Panc1 (cell line): ENCODE measurements at regions not wholly inside any gene's neighbourhood (a gene's known extent, or its start where the extent isn't known, plus 50 kb on each side); places are given as distances from the start of the nearest gene placed in this dataset.
"Not testable (repeated sequence)": the region's sequence is repeated elsewhere in the genome, so short reads cannot be mapped to it uniquely, and the experiment has no call there.

ENCODE experiments used
- ATAC-seq: fragments of 200-7000 bp; cut with Tn5 transposase; 2 replicates; pipeline ENCODE4 v1.9.1; 2020; ENCODE audit warnings: mild to moderate bottlenecking, moderate library complexity
- BruUV-seq: library from RNA; stranded (reverse); fragments of 400-500 nt; replicated peaks from 2 replicates; lab custom pipeline; 2021; lab: Mats Ljungman, UMichigan
- CTCF ChIA-PET: fragments of 300-600 bp; sonication (Branson Sonifier 250); formaldehyde crosslinking; loops from one replicate; lab custom pipeline; 2022; ENCODE audit warnings: antibody characterized with exemption; lab: Charles Lee
- POLR2A ChIA-PET: fragments of 300-600 bp; sonication (Branson Sonifier 250); formaldehyde crosslinking; loops from one replicate; lab custom pipeline; 2022; ENCODE audit warnings: antibody characterized with exemption; lab: Charles Lee
- DNase-seq: peaks from one replicate; pipeline ENCODE4 v3.0.0-alpha.2; 2010; ENCODE audit warnings: low read depth, low spot score
- H3K27ac ChIP-seq: 2 replicates; pipeline ENCODE4 v1.5.1; 2011; ENCODE audit warnings: mild to moderate bottlenecking, low read length, inconsistent platforms
- H3K27me3 ChIP-seq: fragments of 200-500 bp; sonication (Bioruptor generic); 2 replicates; pipeline ENCODE4 v1.6.0; 2014; ENCODE audit warnings: low read length, inconsistent platforms; ENCODE audit not compliant: control insufficient read depth, insufficient read depth
- H3K36me3 ChIP-seq: fragments of 200-500 bp; sonication (Bioruptor generic); 2 replicates; pipeline ENCODE4 v1.5.1; 2014; ENCODE audit warnings: inconsistent platforms, mild to moderate bottlenecking, low read length, moderate library complexity; ENCODE audit not compliant: control insufficient read depth, insufficient read depth
- H3K4me1 ChIP-seq: 2 replicates; pipeline ENCODE4 v1.5.1; 2011; ENCODE audit warnings: inconsistent platforms, mild to moderate bottlenecking, low read length, moderate library complexity; ENCODE audit not compliant: control insufficient read depth, insufficient read depth
- H3K4me3 ChIP-seq, 2 experiments: 2 replicates each; pipeline ENCODE4 v1.5.1; 2011 to 2012; ENCODE audit warnings: low read depth in 2 of 2, low read length in 2 of 2, mild to moderate bottlenecking in 2 of 2, inconsistent platforms in 1 of 2, moderate library complexity in 1 of 2
- H3K9me3 ChIP-seq: fragments of 200-500 bp; sonication (Bioruptor generic); 2 replicates; pipeline ENCODE4 v1.5.1; 2014; ENCODE audit warnings: low read depth, mild to moderate bottlenecking, inconsistent platforms, low read length, moderate library complexity; ENCODE audit not compliant: control insufficient read depth, insufficient read depth
- POLR2AphosphoS5 ChIP-seq: IDR thresholded peaks from 2 replicates; pipeline ENCODE4 v1.6.1; 2012; ENCODE audit warnings: mild to moderate bottlenecking, low read depth, low read length, moderate library complexity
- SIN3A ChIP-seq: IDR thresholded peaks from 2 replicates; pipeline ENCODE4 v1.6.1; 2012; ENCODE audit warnings: low read depth, mild to moderate bottlenecking, low read length, moderate library complexity, borderline replicate concordance; ENCODE audit not compliant: insufficient read depth
- TCF7L2 ChIP-seq: IDR thresholded peaks from 2 replicates; pipeline ENCODE4 v1.6.1; 2011; ENCODE audit warnings: mild to moderate bottlenecking, low read depth, low read length, inconsistent platforms
- in situ Hi-C: cut with HindIII; loops from 2 replicates; pipeline ENCODE4 v1.10.0; 2016; ENCODE audit warnings: low sequenced_read_pairs, low pct_unique_long_range_greater_than_20kb
- intact Hi-C: fragments of 100-400 bp; cut with micrococcal nuclease; formaldehyde crosslinking; loops from one replicate; pipeline ENCODE4 v1.10.0; 2022; ENCODE audit not compliant: unreplicated experiment
- TF ChIP-seq, protein P1 (sequence below): fragments of 450-650 bp; IDR thresholded peaks from 2 replicates; pipeline ENCODE4 v1.5.1; 2017; ENCODE audit warnings: mild to moderate bottlenecking
- TF ChIP-seq, protein P2 (sequence below), 2 experiments: IDR thresholded peaks; 2 replicates each; pipeline ENCODE4 v1.6.1; 2011 to 2012; ENCODE audit warnings: low read depth in 2 of 2, control low read depth in 1 of 2, low read length in 1 of 2, mild to moderate bottlenecking in 1 of 2, moderate library complexity in 1 of 2; ENCODE audit not compliant: insufficient read depth in 1 of 2

DNA sequence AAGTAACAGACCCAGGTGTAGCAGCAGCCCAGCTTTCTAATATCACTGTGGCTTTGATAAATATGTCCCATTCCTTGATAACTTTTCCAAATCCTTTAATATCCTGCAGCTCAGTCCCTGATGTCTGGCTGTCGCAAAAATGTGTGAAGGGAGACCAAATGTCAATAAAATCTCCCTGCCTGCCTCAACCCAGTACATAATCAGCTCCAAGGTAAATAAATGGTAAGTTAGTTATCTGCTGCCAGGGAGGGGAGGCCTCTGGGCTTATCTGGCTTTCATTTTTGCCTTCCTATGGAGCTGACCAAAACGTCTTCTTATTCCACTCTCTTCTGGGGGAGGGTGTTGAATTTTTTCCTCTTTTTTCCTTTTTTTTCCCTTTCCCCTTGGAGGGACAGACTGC, 630.6 kb downstream of the MID1IP1 start:
- no peak for TF ChIP-seq TCF7L2
- ChIA-PET POLR2A (no interaction called here), CTCF (no interaction called here)
- no peak for ATAC-seq
- Histone ChIP-seq H3K36me3 (no peaks in the 10 kb centered on the region), H3K27me3 (no peaks in the 10 kb centered on the region), H3K9me3 (no peaks in the 10 kb centered on the region), H3K4me3 (no peak overlapping the region), H3K27ac (no peak overlapping the region), H3K4me1 (no peaks in the 10 kb centered on the region)
- in situ Hi-C loops: no loop called here
- DNase-seq: no peak
- no TSS peak for BruUV-seq
- intact Hi-C loops: no loop called here

DNA sequence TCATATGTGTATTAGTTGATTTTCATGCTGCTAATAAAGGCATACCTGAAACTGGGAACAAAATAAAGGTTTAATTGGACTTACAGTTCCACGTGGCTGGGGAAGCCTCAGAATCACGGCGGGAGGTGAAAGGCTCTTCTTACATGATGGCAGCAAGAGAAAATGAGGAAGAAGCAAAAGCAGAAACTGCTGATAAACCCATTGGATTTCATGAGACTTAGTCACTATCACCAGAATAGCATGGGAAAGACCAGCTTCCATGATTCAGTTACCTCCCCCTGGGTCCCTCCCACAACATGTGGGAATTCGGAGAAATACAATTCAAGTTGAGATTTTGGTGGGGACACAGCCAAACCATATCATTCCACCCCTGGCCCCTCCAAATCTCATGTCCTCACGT, 633.4 kb downstream of the MID1IP1 start:
- H3K27me3 ChIP-seq, H3K4me3 ChIP-seq, H3K27ac ChIP-seq, intact Hi-C loops, in situ Hi-C loops, ATAC-seq, BruUV-seq, DNase-seq, H3K36me3 ChIP-seq, H3K4me1 ChIP-seq, H3K9me3 ChIP-seq, POLR2A ChIA-PET: not testable (repeated sequence)
- CTCF ChIA-PET: interaction anchor here (0.6 kb wide), 1 partner anchor 262 kb away, joined by 3 read pairs; no protein-coding TSS in a partner anchor

DNA sequence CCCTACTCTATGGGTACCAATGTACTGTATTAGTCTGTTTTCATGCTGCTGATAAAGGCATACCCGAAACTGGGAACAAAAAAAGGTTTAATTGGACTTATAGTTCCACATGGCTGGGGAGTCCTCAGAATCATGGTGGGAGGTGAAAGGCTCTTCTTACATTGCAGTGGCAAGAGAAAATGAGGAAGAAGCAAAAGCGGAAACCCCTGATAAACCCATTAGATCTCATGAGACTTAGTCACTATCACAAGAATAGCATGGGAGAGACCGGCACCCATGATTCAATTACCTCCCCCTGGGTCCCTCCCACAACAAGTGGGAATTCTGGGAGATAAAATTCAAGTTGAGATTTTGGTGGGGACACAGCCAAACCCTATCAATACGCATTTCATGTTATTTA, 635.3 kb downstream of the MID1IP1 start:
- POLR2A ChIA-PET, H3K4me1 ChIP-seq, ATAC-seq, H3K27me3 ChIP-seq, H3K9me3 ChIP-seq, intact Hi-C loops, in situ Hi-C loops, H3K27ac ChIP-seq, BruUV-seq, H3K4me3 ChIP-seq, DNase-seq, H3K36me3 ChIP-seq, CTCF ChIA-PET: not testable (repeated sequence)

DNA sequence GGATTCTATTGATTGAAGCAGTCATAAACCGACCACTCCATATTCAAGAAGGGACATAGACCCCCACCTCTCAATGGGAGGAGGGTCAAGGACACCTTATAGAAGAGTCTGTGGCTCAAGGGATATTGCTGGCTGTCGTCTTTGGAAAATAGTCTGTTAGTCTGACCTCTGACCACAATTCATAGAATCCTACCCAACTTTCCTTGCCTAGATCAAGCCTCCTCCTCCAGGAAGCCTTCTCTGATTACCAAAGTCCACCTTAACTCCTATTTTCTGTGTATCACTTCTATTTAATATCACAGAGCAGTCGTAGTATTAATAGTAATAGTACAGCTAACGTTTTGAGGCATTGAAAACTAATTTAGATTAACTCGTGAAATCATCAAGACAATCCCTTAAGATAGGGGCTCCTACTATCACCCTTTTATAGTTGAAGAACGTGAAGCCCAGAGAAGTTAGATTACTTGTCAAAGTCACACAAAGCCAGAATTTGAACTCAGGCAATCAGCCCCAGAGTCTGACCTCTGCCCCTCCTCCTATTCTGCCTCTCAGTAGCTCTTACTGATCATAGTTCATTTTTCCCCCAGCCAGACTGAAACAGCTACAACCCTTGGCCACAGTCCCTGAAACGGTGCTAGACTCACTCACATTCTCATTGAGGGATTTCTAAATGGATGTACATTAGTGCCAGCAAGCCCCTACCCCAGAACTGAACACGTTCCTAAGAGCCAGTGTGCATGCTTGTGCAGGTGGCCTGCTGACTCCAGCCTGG, 636.6 kb downstream of the MID1IP1 start:
- no peaks in the 10 kb centered on the region for H3K4me1 ChIP-seq
- intact Hi-C loops: no loop called here
- TF ChIP-seq, protein P1, sequence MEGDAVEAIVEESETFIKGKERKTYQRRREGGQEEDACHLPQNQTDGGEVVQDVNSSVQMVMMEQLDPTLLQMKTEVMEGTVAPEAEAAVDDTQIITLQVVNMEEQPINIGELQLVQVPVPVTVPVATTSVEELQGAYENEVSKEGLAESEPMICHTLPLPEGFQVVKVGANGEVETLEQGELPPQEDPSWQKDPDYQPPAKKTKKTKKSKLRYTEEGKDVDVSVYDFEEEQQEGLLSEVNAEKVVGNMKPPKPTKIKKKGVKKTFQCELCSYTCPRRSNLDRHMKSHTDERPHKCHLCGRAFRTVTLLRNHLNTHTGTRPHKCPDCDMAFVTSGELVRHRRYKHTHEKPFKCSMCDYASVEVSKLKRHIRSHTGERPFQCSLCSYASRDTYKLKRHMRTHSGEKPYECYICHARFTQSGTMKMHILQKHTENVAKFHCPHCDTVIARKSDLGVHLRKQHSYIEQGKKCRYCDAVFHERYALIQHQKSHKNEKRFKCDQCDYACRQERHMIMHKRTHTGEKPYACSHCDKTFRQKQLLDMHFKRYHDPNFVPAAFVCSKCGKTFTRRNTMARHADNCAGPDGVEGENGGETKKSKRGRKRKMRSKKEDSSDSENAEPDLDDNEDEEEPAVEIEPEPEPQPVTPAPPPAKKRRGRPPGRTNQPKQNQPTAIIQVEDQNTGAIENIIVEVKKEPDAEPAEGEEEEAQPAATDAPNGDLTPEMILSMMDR: no peak
- TF ChIP-seq, protein P2, sequence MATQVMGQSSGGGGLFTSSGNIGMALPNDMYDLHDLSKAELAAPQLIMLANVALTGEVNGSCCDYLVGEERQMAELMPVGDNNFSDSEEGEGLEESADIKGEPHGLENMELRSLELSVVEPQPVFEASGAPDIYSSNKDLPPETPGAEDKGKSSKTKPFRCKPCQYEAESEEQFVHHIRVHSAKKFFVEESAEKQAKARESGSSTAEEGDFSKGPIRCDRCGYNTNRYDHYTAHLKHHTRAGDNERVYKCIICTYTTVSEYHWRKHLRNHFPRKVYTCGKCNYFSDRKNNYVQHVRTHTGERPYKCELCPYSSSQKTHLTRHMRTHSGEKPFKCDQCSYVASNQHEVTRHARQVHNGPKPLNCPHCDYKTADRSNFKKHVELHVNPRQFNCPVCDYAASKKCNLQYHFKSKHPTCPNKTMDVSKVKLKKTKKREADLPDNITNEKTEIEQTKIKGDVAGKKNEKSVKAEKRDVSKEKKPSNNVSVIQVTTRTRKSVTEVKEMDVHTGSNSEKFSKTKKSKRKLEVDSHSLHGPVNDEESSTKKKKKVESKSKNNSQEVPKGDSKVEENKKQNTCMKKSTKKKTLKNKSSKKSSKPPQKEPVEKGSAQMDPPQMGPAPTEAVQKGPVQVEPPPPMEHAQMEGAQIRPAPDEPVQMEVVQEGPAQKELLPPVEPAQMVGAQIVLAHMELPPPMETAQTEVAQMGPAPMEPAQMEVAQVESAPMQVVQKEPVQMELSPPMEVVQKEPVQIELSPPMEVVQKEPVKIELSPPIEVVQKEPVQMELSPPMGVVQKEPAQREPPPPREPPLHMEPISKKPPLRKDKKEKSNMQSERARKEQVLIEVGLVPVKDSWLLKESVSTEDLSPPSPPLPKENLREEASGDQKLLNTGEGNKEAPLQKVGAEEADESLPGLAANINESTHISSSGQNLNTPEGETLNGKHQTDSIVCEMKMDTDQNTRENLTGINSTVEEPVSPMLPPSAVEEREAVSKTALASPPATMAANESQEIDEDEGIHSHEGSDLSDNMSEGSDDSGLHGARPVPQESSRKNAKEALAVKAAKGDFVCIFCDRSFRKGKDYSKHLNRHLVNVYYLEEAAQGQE (IDR thresholded peaks at IDR 0.05; ENCODE audit: insufficient read depth in 1 of 2, low read depth in 2 of 2, low read length in 1 of 2): no peak
- TF ChIP-seq TCF7L2 (no peak), POLR2AphosphoS5 (no peak), SIN3A (no peak)

More for the DNA sequence above, 636.6 kb downstream of the MID1IP1 start:
- H3K36me3 ChIP-seq: no peaks in the 10 kb centered on the region
- no peak for ATAC-seq
- POLR2A ChIA-PET: no interaction called here
- no peaks in the 10 kb centered on the region for H3K27me3 ChIP-seq
- no peaks in the 10 kb centered on the region for H3K9me3 ChIP-seq
- no peak overlapping the region for H3K4me3 ChIP-seq
- CTCF ChIA-PET: no interaction called here
- DNase-seq: no peak
- BruUV-seq: no TSS peak
- H3K27ac ChIP-seq: no peak overlapping the region
- in situ Hi-C loops: no loop called here
